SK-N-SH treated with all-trans-retinoic acid at 6 μM for 48 hours (cell line): ENCODE measurements at regions not wholly inside any gene's neighbourhood (a gene's known extent, or its start where the extent isn't known, plus 50 kb on each side); places are given as distances from the start of the nearest gene placed in this dataset.

ENCODE experiments used
- ARNTL ChIP-seq: fragments of 450-650 bp; formaldehyde crosslinking; IDR thresholded peaks from 2 replicates; pipeline ENCODE4 v1.5.0; 2020; ENCODE audit warnings: low read depth, mild to moderate bottlenecking, moderate library complexity, borderline replicate concordance
- CSDC2 ChIP-seq: fragments of 250-450 bp; sonication (Bioruptor Pico); IDR thresholded peaks from 2 replicates; pipeline ENCODE4 v1.5.0; 2020; ENCODE audit warnings: mild to moderate bottlenecking, moderate library complexity
- PATZ1 ChIP-seq: fragments of 250-450 bp; sonication (Bioruptor Pico); IDR thresholded peaks from 2 replicates; pipeline ENCODE4 v1.8.0; 2020; ENCODE audit warnings: mild to moderate bottlenecking, moderate library complexity, borderline replicate concordance
- PPARA ChIP-seq: fragments of 250-450 bp; sonication (Bioruptor Pico); IDR thresholded peaks from 2 replicates; pipeline ENCODE4 v1.5.0; 2020; ENCODE audit warnings: mild to moderate bottlenecking, borderline replicate concordance
- RARB ChIP-seq: fragments of 250-450 bp; sonication (Bioruptor Pico); IDR thresholded peaks from 2 replicates; pipeline ENCODE4 v1.8.0; 2021; ENCODE audit warnings: mild to moderate bottlenecking, moderate library complexity
- TOX ChIP-seq: fragments of 250-450 bp; sonication (Bioruptor Pico); IDR thresholded peaks from 2 replicates; pipeline ENCODE4 v1.8.0; 2021; ENCODE audit warnings: mild to moderate bottlenecking, moderate library complexity, borderline replicate concordance
- TSHZ2 ChIP-seq: fragments of 250-450 bp; sonication (Bioruptor Pico); IDR thresholded peaks from 2 replicates; pipeline ENCODE4 v1.5.0; 2020; ENCODE audit warnings: mild to moderate bottlenecking, moderate library complexity
- ZC3H10 ChIP-seq: fragments of 250-450 bp; sonication (Bioruptor Pico); IDR thresholded peaks from 2 replicates; pipeline ENCODE4 v1.5.1; 2021; ENCODE audit warnings: mild to moderate bottlenecking, moderate library complexity
- ZFP3 ChIP-seq: fragments of 250-450 bp; sonication (Bioruptor Pico); IDR thresholded peaks from 2 replicates; pipeline ENCODE4 v1.5.0; 2020; ENCODE audit warnings: mild to moderate bottlenecking, moderate library complexity
- ZFP30 ChIP-seq: fragments of 450-650 bp; formaldehyde crosslinking; IDR thresholded peaks from 2 replicates; pipeline ENCODE4 v1.5.0; 2022; ENCODE audit warnings: mild to moderate bottlenecking, moderate library complexity

DNA sequence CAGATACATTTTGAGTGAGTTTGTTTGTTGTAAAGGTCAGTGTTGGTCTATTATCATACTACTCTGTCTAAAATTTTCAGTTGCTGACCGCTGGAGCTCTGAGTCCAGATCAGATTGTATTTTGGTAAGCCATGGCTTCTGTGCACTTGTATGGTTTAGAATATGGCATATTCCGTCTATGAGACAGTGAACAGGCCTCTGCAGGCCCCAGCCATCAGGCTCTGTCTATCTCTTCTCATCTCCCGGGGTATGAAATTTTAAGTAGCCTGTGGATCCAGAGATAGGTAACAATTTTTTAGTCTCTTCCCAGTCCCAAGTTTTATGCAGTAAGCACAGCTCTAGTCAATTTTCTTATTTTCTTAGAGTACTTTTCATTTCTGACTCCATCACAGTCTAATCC is 1929.1 kb upstream of the SEL1L start:
- TF ChIP-seq ZC3H10 (CRISPR knock-in tag), result no peak
- no peak for TF ChIP-seq TOX (CRISPR knock-in tag)
- no peak for TF ChIP-seq ZFP3 (CRISPR knock-in tag)
- no peak for TF ChIP-seq ZFP30 (CRISPR knock-in tag)
- no peak for TF ChIP-seq TSHZ2
- no peak for TF ChIP-seq ARNTL (CRISPR knock-in tag)
- no peak for TF ChIP-seq PATZ1 (CRISPR knock-in tag)
- TF ChIP-seq CSDC2, result no peak
- TF ChIP-seq RARB (CRISPR knock-in tag), result no peak
- no peak for TF ChIP-seq PPARA (CRISPR knock-in tag)
